OCI-LY1 (cell line): ENCODE measurements at regions not wholly inside any gene's neighbourhood (a gene's known extent, or its start where the extent isn't known, plus 50 kb on each side); places are given as distances from the start of the nearest gene placed in this dataset.

Experiments
- EZH2 ChIP-seq: fragments of 200-600 bp; sonication (generic), shearing (Covaris generic); IDR thresholded peaks from 2 replicates; pipeline ENCODE4 v1.8.0; 2017; ENCODE audit warnings: borderline replicate concordance, mixed run types, mild to moderate bottlenecking, antibody characterized with exemption, low read length, moderate library complexity, mixed read lengths
- TF ChIP-seq, protein P1 (sequence below): fragments of 200-600 bp; sonication (generic), shearing (Covaris generic); IDR thresholded peaks from 2 replicates; pipeline ENCODE4 v1.5.1; 2017; ENCODE audit warnings: mild to moderate bottlenecking, antibody characterized with exemption, low read length, moderate library complexity, mixed read lengths

GRCh38 chr13:77815330-77815729 lies 103.3 kb downstream of the EDNRB start:
- TF ChIP-seq, protein P1, sequence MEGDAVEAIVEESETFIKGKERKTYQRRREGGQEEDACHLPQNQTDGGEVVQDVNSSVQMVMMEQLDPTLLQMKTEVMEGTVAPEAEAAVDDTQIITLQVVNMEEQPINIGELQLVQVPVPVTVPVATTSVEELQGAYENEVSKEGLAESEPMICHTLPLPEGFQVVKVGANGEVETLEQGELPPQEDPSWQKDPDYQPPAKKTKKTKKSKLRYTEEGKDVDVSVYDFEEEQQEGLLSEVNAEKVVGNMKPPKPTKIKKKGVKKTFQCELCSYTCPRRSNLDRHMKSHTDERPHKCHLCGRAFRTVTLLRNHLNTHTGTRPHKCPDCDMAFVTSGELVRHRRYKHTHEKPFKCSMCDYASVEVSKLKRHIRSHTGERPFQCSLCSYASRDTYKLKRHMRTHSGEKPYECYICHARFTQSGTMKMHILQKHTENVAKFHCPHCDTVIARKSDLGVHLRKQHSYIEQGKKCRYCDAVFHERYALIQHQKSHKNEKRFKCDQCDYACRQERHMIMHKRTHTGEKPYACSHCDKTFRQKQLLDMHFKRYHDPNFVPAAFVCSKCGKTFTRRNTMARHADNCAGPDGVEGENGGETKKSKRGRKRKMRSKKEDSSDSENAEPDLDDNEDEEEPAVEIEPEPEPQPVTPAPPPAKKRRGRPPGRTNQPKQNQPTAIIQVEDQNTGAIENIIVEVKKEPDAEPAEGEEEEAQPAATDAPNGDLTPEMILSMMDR, result no peak
- no peak for TF ChIP-seq EZH2
